ENCODE measurements at regions not wholly inside any gene's neighbourhood (a gene's known extent, or its start where the extent isn't known, plus 50 kb on each side); places are given as distances from the start of the nearest gene placed in this dataset.

DNA sequence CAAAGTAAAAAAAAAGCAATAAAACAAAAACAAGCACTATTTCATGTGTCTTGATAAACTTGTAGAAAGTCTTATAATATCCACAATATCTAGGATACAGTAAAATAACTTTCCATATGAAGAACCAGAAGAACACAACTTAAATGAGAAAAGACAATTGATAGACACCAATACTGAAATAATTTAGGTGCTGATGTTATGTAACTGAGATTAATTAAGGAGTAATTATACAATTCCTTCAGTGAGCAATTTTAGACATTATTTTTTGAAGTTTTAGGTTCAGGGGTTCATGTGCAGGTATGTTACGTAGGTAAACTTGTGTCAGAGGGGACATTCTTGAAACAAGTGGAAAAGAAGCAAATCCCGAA is 88.3 kb upstream of the VPREB1 start:
- H3K4me1 ChIP-seq, result no peaks in the 10 kb centered on the region
- H3K27me3 ChIP-seq (ENCODE audit: low read depth), result peaks cover 14% of the 10 kb centered on the region
- TF ChIP-seq, protein P1, sequence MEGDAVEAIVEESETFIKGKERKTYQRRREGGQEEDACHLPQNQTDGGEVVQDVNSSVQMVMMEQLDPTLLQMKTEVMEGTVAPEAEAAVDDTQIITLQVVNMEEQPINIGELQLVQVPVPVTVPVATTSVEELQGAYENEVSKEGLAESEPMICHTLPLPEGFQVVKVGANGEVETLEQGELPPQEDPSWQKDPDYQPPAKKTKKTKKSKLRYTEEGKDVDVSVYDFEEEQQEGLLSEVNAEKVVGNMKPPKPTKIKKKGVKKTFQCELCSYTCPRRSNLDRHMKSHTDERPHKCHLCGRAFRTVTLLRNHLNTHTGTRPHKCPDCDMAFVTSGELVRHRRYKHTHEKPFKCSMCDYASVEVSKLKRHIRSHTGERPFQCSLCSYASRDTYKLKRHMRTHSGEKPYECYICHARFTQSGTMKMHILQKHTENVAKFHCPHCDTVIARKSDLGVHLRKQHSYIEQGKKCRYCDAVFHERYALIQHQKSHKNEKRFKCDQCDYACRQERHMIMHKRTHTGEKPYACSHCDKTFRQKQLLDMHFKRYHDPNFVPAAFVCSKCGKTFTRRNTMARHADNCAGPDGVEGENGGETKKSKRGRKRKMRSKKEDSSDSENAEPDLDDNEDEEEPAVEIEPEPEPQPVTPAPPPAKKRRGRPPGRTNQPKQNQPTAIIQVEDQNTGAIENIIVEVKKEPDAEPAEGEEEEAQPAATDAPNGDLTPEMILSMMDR (IDR thresholded peaks at IDR 0.05), result no peak
- DNase-seq (no peak), ATAC-seq (no peak)
- H3K9me3 ChIP-seq, result no peaks in the 10 kb centered on the region
- no peak overlapping the region for H3K27ac ChIP-seq
- no peak overlapping the region for H3K4me3 ChIP-seq
- H3K36me3 ChIP-seq, result no peaks in the 10 kb centered on the region
- intact Hi-C loops (cut with DNase I), result no loop called here

DNA sequence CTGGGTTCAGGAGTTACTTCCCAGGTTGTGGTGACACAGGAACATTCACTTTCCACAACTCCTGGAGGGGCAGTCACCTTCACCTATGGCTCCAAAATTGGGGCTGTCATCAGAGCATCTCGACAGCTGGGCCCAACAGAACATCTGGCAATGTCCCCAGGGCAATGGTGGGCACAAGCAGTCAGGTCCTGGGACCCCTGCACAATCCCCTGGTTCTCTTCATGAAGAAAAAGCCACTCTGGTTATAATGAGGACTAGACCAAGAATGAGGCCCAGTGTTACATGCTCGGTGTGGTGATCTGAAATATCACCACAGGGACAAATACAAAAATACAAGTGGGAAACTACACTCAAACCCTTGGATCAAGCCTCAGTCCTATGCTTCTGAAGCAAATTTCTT is 89.0 kb upstream of the VPREB1 start:
- no peaks in the 10 kb centered on the region for H3K4me1 ChIP-seq
- peaks cover 16% of the 10 kb centered on the region for H3K27me3 ChIP-seq (ENCODE audit: low read depth)
- TF ChIP-seq, protein P1 (IDR thresholded peaks at IDR 0.05), result no peak
- no peak for DNase-seq
- H3K4me3 ChIP-seq, result no peak overlapping the region
- no peaks in the 10 kb centered on the region for H3K9me3 ChIP-seq
- no peaks in the 10 kb centered on the region for H3K36me3 ChIP-seq
- ATAC-seq, result no peak
- intact Hi-C loops (cut with DNase I), result no loop called here
- no peak overlapping the region for H3K27ac ChIP-seq

DNA sequence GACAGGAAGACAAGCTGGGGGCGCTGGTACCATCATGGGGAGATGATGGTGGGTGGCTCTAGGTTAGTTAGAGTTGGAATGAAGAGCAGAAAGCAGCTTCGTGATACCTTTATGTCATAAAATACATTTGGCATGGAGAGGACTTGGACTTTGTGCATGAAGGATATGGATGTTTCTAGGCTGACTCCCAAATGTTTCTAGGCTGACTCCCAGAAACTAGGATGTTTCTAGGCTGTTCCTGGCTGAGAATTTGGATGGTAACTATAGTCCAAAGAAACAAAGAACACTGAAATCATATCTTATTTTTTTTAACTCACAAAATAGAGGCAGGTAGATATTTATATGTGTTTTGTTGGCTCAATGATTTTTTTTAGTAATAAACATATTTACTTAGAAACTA is 89.4 kb upstream of the VPREB1 start:
- TF ChIP-seq, protein P1 (IDR thresholded peaks at IDR 0.05), result no peak
- no peak overlapping the region for H3K4me3 ChIP-seq
- H3K27ac ChIP-seq, result no peak overlapping the region
- no peak for ATAC-seq
- DNase-seq, result no peak
- intact Hi-C loops (cut with DNase I), result no loop called here
- no peaks in the 10 kb centered on the region for H3K36me3 ChIP-seq
- H3K9me3 ChIP-seq, result no peaks in the 10 kb centered on the region
- no peaks in the 10 kb centered on the region for H3K4me1 ChIP-seq
- H3K27me3 ChIP-seq (ENCODE audit: low read depth), result peaks cover 21% of the 10 kb centered on the region

DNA sequence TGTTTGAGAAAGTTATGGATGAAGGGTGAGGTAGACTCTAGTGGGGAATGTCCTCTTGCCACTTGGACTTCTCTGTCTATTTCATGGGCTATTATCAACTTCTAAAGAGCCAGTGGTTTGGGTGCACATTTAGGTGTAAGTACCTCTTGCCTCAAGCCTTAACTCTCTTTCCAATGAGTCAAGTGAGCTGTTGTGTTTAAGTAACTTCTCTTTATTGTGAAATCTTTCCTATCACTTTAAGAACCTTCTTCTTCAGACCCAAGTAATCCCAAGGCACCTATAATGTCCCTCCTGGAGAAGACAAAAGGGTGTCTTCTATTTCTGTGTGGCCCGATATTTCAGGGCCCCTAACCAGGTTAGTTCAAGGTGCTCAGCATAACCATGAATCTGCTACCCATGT is 90.5 kb upstream of the VPREB1 start:
- H3K27me3 ChIP-seq (ENCODE audit: low read depth), result peaks cover 28% of the 10 kb centered on the region
- DNase-seq (no peak), ATAC-seq (no peak)
- intact Hi-C loops (cut with DNase I), result no loop called here
- no peaks in the 10 kb centered on the region for H3K9me3 ChIP-seq
- H3K36me3 ChIP-seq, result no peaks in the 10 kb centered on the region
- no peak overlapping the region for H3K4me3 ChIP-seq
- TF ChIP-seq, protein P1 (IDR thresholded peaks at IDR 0.05), result no peak
- no peak overlapping the region for H3K27ac ChIP-seq
- no peaks in the 10 kb centered on the region for H3K4me1 ChIP-seq

DNA sequence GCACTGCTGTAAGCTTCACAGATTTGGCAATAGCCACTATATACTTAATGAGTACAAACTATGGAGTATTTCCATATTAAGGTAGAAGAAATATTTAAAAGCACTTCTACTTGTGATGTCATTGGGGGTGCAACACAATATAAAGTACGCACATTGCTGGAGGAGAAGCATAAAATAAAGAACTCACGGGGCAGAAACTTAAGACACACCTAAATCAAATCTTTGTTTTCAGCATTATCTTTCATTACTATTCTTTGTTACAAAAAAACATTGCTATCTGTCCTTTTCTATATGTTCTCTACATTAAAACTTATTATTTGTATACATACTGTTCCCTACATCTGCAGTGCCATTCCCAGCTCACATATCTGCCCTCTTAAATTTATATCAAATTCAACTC is 93.3 kb upstream of the VPREB1 start:
- intact Hi-C loops (cut with DNase I), result no loop called here
- Histone ChIP-seq H3K4me1 (no peaks in the 10 kb centered on the region), H3K27me3 (ENCODE audit: low read depth) (peaks cover 50% of the 10 kb centered on the region), H3K4me3 (no peak overlapping the region), H3K36me3 (no peaks in the 10 kb centered on the region), H3K27ac (no peak overlapping the region), H3K9me3 (no peaks in the 10 kb centered on the region)
- DNase-seq, result no peak
- ATAC-seq, result no peak
- TF ChIP-seq, protein P1 (IDR thresholded peaks at IDR 0.05), result no peak

DNA sequence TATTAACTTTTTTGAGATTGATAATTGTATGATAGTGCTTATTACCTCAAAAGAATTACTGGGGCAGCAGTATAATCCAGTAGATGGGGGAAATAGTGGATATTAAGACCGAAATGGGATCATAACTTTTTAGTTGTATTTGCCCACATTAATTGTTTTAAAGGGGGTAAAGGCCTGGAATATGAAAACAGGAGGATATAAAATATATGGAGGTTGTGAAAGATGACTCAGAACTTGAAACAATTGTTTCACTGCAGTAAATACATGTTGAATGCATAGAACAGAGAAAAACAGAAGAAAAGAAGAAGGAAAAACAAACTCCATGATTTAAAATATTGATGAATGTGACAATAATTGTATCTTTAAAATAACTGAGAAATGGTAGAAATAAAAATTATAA is 94.1 kb upstream of the VPREB1 start:
- Histone ChIP-seq H3K27ac (no peak overlapping the region), H3K27me3 (ENCODE audit: low read depth) (peaks cover 52% of the 10 kb centered on the region), H3K4me1 (no peaks in the 10 kb centered on the region), H3K36me3 (no peaks in the 10 kb centered on the region), H3K4me3 (no peak overlapping the region), H3K9me3 (no peaks in the 10 kb centered on the region)
- intact Hi-C loops (cut with DNase I), result no loop called here
- ATAC-seq (no peak), DNase-seq (no peak)
- TF ChIP-seq, protein P1 (IDR thresholded peaks at IDR 0.05), result no peak
